ENCODE measurements at regions not wholly inside any gene's neighbourhood (a gene's known extent, or its start where the extent isn't known, plus 50 kb on each side); places are given as distances from the start of the nearest gene placed in this dataset.

DNA sequence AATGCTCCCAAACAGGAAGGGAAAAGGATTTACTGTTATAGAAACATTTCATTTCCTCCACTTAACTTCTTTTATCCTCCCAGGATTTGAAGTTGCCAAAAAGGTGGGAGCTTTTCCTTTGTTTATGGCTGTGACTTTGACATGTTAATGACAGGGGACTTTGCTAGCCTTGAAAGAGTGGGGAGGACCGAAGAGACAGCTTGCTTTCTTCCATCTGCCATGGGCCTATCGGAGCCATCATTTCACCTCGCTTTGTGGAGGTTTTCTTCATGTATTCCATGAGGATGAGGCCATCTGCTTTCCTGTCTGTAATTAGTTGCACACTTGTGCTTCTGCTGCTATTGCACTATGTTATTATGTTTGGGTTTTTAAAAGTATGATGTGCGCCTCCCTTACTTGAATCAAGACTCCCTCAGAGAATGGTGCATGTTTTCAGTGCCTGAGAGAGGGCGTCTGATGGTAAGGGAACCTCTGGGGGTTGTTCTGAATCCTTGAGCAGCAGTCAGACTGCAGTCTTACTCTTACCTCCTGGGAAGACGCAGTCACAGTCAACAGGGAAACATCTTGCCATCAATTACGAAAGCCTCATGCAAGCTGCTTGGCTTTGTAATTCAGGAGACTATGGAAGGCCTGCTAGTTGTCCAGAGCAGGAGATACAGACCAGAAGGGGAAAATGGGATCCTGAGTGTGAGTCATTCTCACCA lies 173.3 kb upstream of the MGAT5 start:
- no peak for DNase-seq (ENCODE audit: extremely low read depth, insufficient read length)
- Histone ChIP-seq H3K4me3 (replicated peaks; ENCODE audit: low read depth, low read length) (no peak overlapping the region), H3K27me3 (replicated peaks; ENCODE audit: control insufficient read depth, insufficient read depth, low read length) (no peaks in the 10 kb centered on the region), H3K36me3 (ENCODE audit: control insufficient read depth, insufficient read depth, low read length) (no peaks in the 10 kb centered on the region)
- no peak for TF ChIP-seq CTCF (IDR thresholded peaks at IDR 0.05; ENCODE audit: insufficient read depth, low read length, poor library complexity, severe bottlenecking)

GRCh38 chr2:134081238-134081938 lies 172.5 kb upstream of the MGAT5 start:
- Histone ChIP-seq H3K27me3 (replicated peaks; ENCODE audit: control insufficient read depth, insufficient read depth, low read length) (no peaks in the 10 kb centered on the region), H3K36me3 (ENCODE audit: control insufficient read depth, insufficient read depth, low read length) (no peaks in the 10 kb centered on the region), H3K4me3 (replicated peaks; ENCODE audit: low read depth, low read length) (no peak overlapping the region)
- no peak for TF ChIP-seq CTCF (IDR thresholded peaks at IDR 0.05; ENCODE audit: insufficient read depth, low read length, poor library complexity, severe bottlenecking)
- no peak for DNase-seq (ENCODE audit: extremely low read depth, insufficient read length)

DNA sequence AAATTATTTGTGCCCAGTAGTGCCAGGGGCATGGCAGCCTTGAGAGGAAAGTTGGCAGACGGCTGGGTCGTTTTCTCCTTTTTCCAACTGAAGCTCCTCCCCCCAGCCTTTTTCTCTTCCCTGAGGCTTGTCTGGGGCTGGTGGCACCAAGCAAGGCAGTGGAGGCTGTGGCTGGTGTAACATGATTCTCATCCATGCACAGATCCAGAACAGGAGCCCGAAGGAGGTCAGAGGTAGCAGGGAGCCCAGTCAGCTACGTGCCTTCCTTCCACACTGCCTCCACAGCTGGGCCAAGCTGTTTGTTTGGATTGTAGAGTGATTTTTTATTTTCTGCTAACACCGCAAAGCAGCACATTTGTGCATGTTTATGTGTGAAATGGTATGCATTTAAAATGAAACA lies 170.3 kb upstream of the MGAT5 start:
- DNase-seq (ENCODE audit: extremely low read depth, insufficient read length) = no peak
- TF ChIP-seq CTCF (IDR thresholded peaks at IDR 0.05; ENCODE audit: insufficient read depth, low read length, poor library complexity, severe bottlenecking) = no peak
- Histone ChIP-seq H3K4me3 (replicated peaks; ENCODE audit: low read depth, low read length) (no peak overlapping the region), H3K27me3 (replicated peaks; ENCODE audit: control insufficient read depth, insufficient read depth, low read length) (no peaks in the 10 kb centered on the region), H3K36me3 (ENCODE audit: control insufficient read depth, insufficient read depth, low read length) (no peaks in the 10 kb centered on the region)

DNA sequence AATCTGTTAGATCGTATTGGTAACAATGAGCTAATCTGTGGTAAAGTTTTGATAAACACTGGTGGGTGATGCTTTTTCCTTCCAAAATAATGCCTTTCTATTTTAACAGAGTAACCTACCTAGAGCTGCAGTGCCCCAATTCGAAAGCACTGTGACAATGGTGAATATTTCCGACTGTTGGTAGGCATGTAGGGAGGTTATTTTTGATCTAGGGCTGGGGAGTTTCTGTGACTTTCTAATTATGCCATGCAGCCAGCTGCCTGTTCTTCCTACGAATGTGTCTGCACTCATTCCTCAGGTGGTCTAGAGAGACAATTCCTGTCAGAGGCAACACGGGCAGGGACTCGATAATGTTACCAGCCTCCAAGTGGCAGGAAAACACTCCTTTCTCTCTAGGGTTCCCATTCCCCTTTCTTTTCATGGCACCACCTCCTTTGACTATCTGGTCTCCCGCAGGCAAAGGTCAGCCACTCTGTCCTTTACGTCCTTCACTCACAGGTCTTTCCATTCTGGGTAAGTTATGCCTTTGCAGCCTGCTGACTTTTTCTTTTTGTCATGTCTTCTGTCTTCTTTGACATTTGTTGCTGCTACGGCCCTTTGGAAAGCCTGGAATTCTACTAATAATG lies 167.2 kb upstream of the MGAT5 start:
- no peak for DNase-seq (ENCODE audit: extremely low read depth, insufficient read length)
- H3K36me3 ChIP-seq (ENCODE audit: control insufficient read depth, insufficient read depth, low read length) = no peaks in the 10 kb centered on the region
- no peaks in the 10 kb centered on the region for H3K27me3 ChIP-seq (replicated peaks; ENCODE audit: control insufficient read depth, insufficient read depth, low read length)
- TF ChIP-seq CTCF (IDR thresholded peaks at IDR 0.05; ENCODE audit: insufficient read depth, low read length, poor library complexity, severe bottlenecking) = no peak
- H3K4me3 ChIP-seq (replicated peaks; ENCODE audit: low read depth, low read length) = no peak overlapping the region

GRCh38 chr2:134087371-134087921 lies 166.4 kb upstream of the MGAT5 start:
- TF ChIP-seq CTCF (IDR thresholded peaks at IDR 0.05; ENCODE audit: insufficient read depth, low read length, poor library complexity, severe bottlenecking) = no peak
- Histone ChIP-seq H3K27me3 (replicated peaks; ENCODE audit: control insufficient read depth, insufficient read depth, low read length) (no peaks in the 10 kb centered on the region), H3K4me3 (replicated peaks; ENCODE audit: low read depth, low read length) (no peak overlapping the region), H3K36me3 (ENCODE audit: control insufficient read depth, insufficient read depth, low read length) (no peaks in the 10 kb centered on the region)
- no peak for DNase-seq (ENCODE audit: extremely low read depth, insufficient read length)
